H1 (cell line): ENCODE measurements at regions not wholly inside any gene's neighbourhood (a gene's known extent, or its start where the extent isn't known, plus 50 kb on each side); places are given as distances from the start of the nearest gene placed in this dataset.

ENCODE experiments used
- BRCA1 ChIP-seq: IDR thresholded peaks from 2 replicates; pipeline ENCODE4 v1.6.1; 2012; ENCODE audit warnings: low read depth, low read length, improper control_type of control experiment
- CHD1 ChIP-seq: IDR thresholded peaks from 2 replicates; pipeline ENCODE4 v1.6.1; 2012; ENCODE audit warnings: low read depth, low read length, improper control_type of control experiment
- CTCF ChIP-seq, 3 experiments: IDR thresholded peaks; 1 replicate in 2 of 3; 2 replicates in 1 of 3; pipeline versions ENCODE4 v1.5.1 to v1.6.1; 2011; ENCODE audit warnings: low read length in 3 of 3, mild to moderate bottlenecking in 3 of 3, inconsistent platforms in 2 of 3, low read depth in 1 of 3, moderate library complexity in 1 of 3; ENCODE audit not compliant: insufficient read depth in 1 of 3; ENCODE audit errors: control extremely low read depth in 1 of 3
- JUN ChIP-seq: IDR thresholded peaks from 2 replicates; pipeline ENCODE4 v1.6.1; 2011; ENCODE audit warnings: low read depth, mild to moderate bottlenecking, improper control_type of control experiment, low read length
- RNF2 ChIP-seq: fragments of 200-900, 300-1000 bp; sonication (generic); IDR thresholded peaks from 2 replicates; pipeline ENCODE4 v1.7.1; 2016; ENCODE audit warnings: borderline replicate concordance, low read depth, mild to moderate bottlenecking, antibody characterized with exemption, low read length; ENCODE audit not compliant: poor library complexity, severe bottlenecking; ENCODE audit errors: missing control alignments
- YY1 ChIP-seq: IDR thresholded peaks from 2 replicates; pipeline ENCODE4 v1.6.1; 2011; ENCODE audit warnings: low read depth, mild to moderate bottlenecking, low read length
- ZNF274 ChIP-seq: IDR thresholded peaks from 2 replicates; pipeline ENCODE4 v1.7.0; 2012; ENCODE audit warnings: low read length, borderline replicate concordance; ENCODE audit errors: extremely low read depth

- TF ChIP-seq CTCF (IDR thresholded peaks at IDR 0.05; ENCODE audit: control extremely low read depth in 1 of 3, insufficient read depth in 1 of 3, low read depth in 1 of 3, low read length in 3 of 3) (no peak), BRCA1 (no peak), YY1 (no peak), JUN (no peak), ZNF274 (no peak), CHD1 (no peak), RNF2 (no peak)
Observed at GRCh38 chr5:21142791-21143190, 1154.8 kb upstream of the CDH18 start.
